KBM-7 (cell line): ENCODE measurements at regions not wholly inside any gene's neighbourhood (a gene's known extent, or its start where the extent isn't known, plus 50 kb on each side); places are given as distances from the start of the nearest gene placed in this dataset.
"Not testable (repeated sequence)": the region's sequence is repeated elsewhere in the genome, so short reads cannot be mapped to it uniquely, and the experiment has no call there.

Experiments used
- DNase-seq: peaks from one replicate; pipeline ENCODE4 v3.0.0-alpha.2; 2015
- in situ Hi-C: fragments of 300-500 bp; cut with MboI; formaldehyde crosslinking; loops from 2 replicates; pipeline ENCODE4 v1.14.3; 2020; ENCODE audit warnings: low sequenced_read_pairs, low pct_unique_long_range_greater_than_20kb, mixed read lengths

- in situ Hi-C loops, result no loop called here
- no peak for DNase-seq
Measured at GRCh38 chr1:173257805-173258204, 50.7 kb upstream of the TNFSF4 start.

- no peak for DNase-seq
- in situ Hi-C loops, result no loop called here
Measured at GRCh38 chr1:173258479-173259264, 51.5 kb upstream of the TNFSF4 start.

- DNase-seq, in situ Hi-C loops: not testable (repeated sequence)
Measured at GRCh38 chr1:173260329-173260728, 53.2 kb upstream of the TNFSF4 start.

- DNase-seq, result no peak
- in situ Hi-C loops, result no loop called here
Measured at GRCh38 chr1:173266841-173267240, 59.7 kb upstream of the TNFSF4 start.

- DNase-seq, result no peak
- in situ Hi-C loops, result no loop called here
Measured at GRCh38 chr1:173267453-173267945, 60.4 kb upstream of the TNFSF4 start.

GRCh38 chr1:173268261-173268660 is 61.1 kb upstream of the TNFSF4 start:
- in situ Hi-C loops, result no loop called here
- no peak for DNase-seq

- in situ Hi-C loops, result no loop called here
Measured at GRCh38 chr1:173268786-173269277, 61.7 kb upstream of the TNFSF4 start.

GRCh38 chr1:173269490-173270230 is 62.5 kb upstream of the TNFSF4 start:
- DNase-seq, result no peak
- in situ Hi-C loops, result no loop called here

More at GRCh38 chr1:173268786-173269277, 61.7 kb upstream of the TNFSF4 start:
- DNase-seq, result no peak

GRCh38 chr1:173270243-173270642 is 63.1 kb upstream of the TNFSF4 start:
- in situ Hi-C loops, result no loop called here
- no peak for DNase-seq

GRCh38 chr1:173271021-173271420 is 63.9 kb upstream of the TNFSF4 start:
- in situ Hi-C loops, DNase-seq: not testable (repeated sequence)

- in situ Hi-C loops, result no loop called here
- no peak for DNase-seq
Measured at GRCh38 chr1:173275496-173275895, 68.4 kb upstream of the TNFSF4 start.

- in situ Hi-C loops, result no loop called here
- no peak for DNase-seq
Measured at GRCh38 chr1:173276922-173277800, 70.0 kb upstream of the TNFSF4 start.

- no peak for DNase-seq
- in situ Hi-C loops, result no loop called here
Measured at GRCh38 chr1:173280899-173281660, 73.9 kb upstream of the TNFSF4 start.

GRCh38 chr1:173285048-173285447 is 77.9 kb upstream of the TNFSF4 start:
- no peak for DNase-seq

GRCh38 chr1:173287785-173288184 is 80.7 kb upstream of the TNFSF4 start:
- DNase-seq, result no peak
- in situ Hi-C loops, result no loop called here

More at GRCh38 chr1:173285048-173285447, 77.9 kb upstream of the TNFSF4 start:
- in situ Hi-C loops, result no loop called here

GRCh38 chr1:173293756-173294155 is 86.6 kb upstream of the TNFSF4 start:
- in situ Hi-C loops, result no loop called here
- DNase-seq, result no peak

- in situ Hi-C loops, result no loop called here
- no peak for DNase-seq
Measured at GRCh38 chr1:173294843-173295242, 87.7 kb upstream of the TNFSF4 start.

GRCh38 chr1:173295391-173295790 is 88.3 kb upstream of the TNFSF4 start:
- no peak for DNase-seq
- in situ Hi-C loops, result no loop called here
